ENCODE measurements at regions not wholly inside any gene's neighbourhood (a gene's known extent, or its start where the extent isn't known, plus 50 kb on each side); places are given as distances from the start of the nearest gene placed in this dataset.

- Mint-ChIP-seq H3K4me1 (ENCODE audit: low read depth) (no peaks in the 10 kb centered on the region), H3K36me3 (ENCODE audit: low read depth) (no peaks in the 10 kb centered on the region), H3K9me3 (no peaks in the 10 kb centered on the region), H3K27ac (no peak overlapping the region), H3K4me3 (no peak overlapping the region), H3K27me3 (peaks cover 23% of the 10 kb centered on the region)
- no peak for DNase-seq
Measured at GRCh38 chr22:47631571-47632102, 869.2 kb downstream of the TBC1D22A start.

GRCh38 chr22:47630741-47631534 is 868.5 kb downstream of the TBC1D22A start:
- Mint-ChIP-seq H3K27ac (no peak overlapping the region), H3K27me3 (peaks cover 18% of the 10 kb centered on the region), H3K9me3 (no peaks in the 10 kb centered on the region), H3K4me1 (ENCODE audit: low read depth) (no peaks in the 10 kb centered on the region), H3K4me3 (no peak overlapping the region), H3K36me3 (ENCODE audit: low read depth) (no peaks in the 10 kb centered on the region)
- DNase-seq: no peak

- H3K27me3 Mint-ChIP-seq: peaks cover 10% of the 10 kb centered on the region
- no peaks in the 10 kb centered on the region for H3K36me3 Mint-ChIP-seq (ENCODE audit: low read depth)
- no peak for DNase-seq
- no peaks in the 10 kb centered on the region for H3K4me1 Mint-ChIP-seq (ENCODE audit: low read depth)
- no peak overlapping the region for H3K4me3 Mint-ChIP-seq
- no peak overlapping the region for H3K27ac Mint-ChIP-seq
- H3K9me3 Mint-ChIP-seq: no peaks in the 10 kb centered on the region
Measured at GRCh38 chr22:47629791-47630655, 867.6 kb downstream of the TBC1D22A start.

- Mint-ChIP-seq H3K9me3 (no peaks in the 10 kb centered on the region), H3K27me3 (peaks cover 3% of the 10 kb centered on the region), H3K4me3 (no peak overlapping the region), H3K4me1 (ENCODE audit: low read depth) (no peaks in the 10 kb centered on the region), H3K36me3 (ENCODE audit: low read depth) (no peaks in the 10 kb centered on the region), H3K27ac (no peak overlapping the region)
- DNase-seq: no peak
Measured at GRCh38 chr22:47629273-47629711, 866.8 kb downstream of the TBC1D22A start.

- H3K4me1 Mint-ChIP-seq (ENCODE audit: low read depth): no peaks in the 10 kb centered on the region
- DNase-seq: no peak
- H3K4me3 Mint-ChIP-seq: no peak overlapping the region
- no peak overlapping the region for H3K27ac Mint-ChIP-seq
- no peaks in the 10 kb centered on the region for H3K36me3 Mint-ChIP-seq (ENCODE audit: low read depth)
- peaks cover 2% of the 10 kb centered on the region for H3K27me3 Mint-ChIP-seq
- H3K9me3 Mint-ChIP-seq: no peaks in the 10 kb centered on the region
Measured at GRCh38 chr22:47628477-47629272, 866.2 kb downstream of the TBC1D22A start.

GRCh38 chr22:47627556-47628253 is 865.3 kb downstream of the TBC1D22A start:
- Mint-ChIP-seq H3K27ac (no peak overlapping the region), H3K9me3 (no peaks in the 10 kb centered on the region), H3K4me3 (no peak overlapping the region), H3K36me3 (ENCODE audit: low read depth) (no peaks in the 10 kb centered on the region), H3K4me1 (ENCODE audit: low read depth) (no peaks in the 10 kb centered on the region), H3K27me3 (no peaks in the 10 kb centered on the region)
- no peak for DNase-seq

GRCh38 chr22:47626428-47627390 is 864.3 kb downstream of the TBC1D22A start:
- H3K36me3 Mint-ChIP-seq (ENCODE audit: low read depth): no peaks in the 10 kb centered on the region
- no peaks in the 10 kb centered on the region for H3K9me3 Mint-ChIP-seq
- no peak overlapping the region for H3K4me3 Mint-ChIP-seq
- peaks cover 5% of the 10 kb centered on the region for H3K27me3 Mint-ChIP-seq
- no peak for DNase-seq
- no peaks in the 10 kb centered on the region for H3K4me1 Mint-ChIP-seq (ENCODE audit: low read depth)
- no peak overlapping the region for H3K27ac Mint-ChIP-seq

GRCh38 chr22:47625531-47626427 is 863.3 kb downstream of the TBC1D22A start:
- Mint-ChIP-seq H3K4me3 (no peak overlapping the region), H3K27ac (no peak overlapping the region), H3K36me3 (ENCODE audit: low read depth) (no peaks in the 10 kb centered on the region), H3K27me3 (peaks cover 12% of the 10 kb centered on the region), H3K4me1 (ENCODE audit: low read depth) (no peaks in the 10 kb centered on the region), H3K9me3 (no peaks in the 10 kb centered on the region)
- DNase-seq: no peak

GRCh38 chr22:47625013-47625385 is 862.5 kb downstream of the TBC1D22A start:
- H3K4me1 Mint-ChIP-seq (ENCODE audit: low read depth): no peaks in the 10 kb centered on the region
- H3K4me3 Mint-ChIP-seq: no peak overlapping the region
- no peaks in the 10 kb centered on the region for H3K36me3 Mint-ChIP-seq (ENCODE audit: low read depth)
- no peaks in the 10 kb centered on the region for H3K9me3 Mint-ChIP-seq
- no peak for DNase-seq
- H3K27me3 Mint-ChIP-seq: peaks cover 15% of the 10 kb centered on the region
- no peak overlapping the region for H3K27ac Mint-ChIP-seq

- Mint-ChIP-seq H3K27ac (no peak overlapping the region), H3K36me3 (ENCODE audit: low read depth) (no peaks in the 10 kb centered on the region), H3K4me1 (ENCODE audit: low read depth) (no peaks in the 10 kb centered on the region), H3K9me3 (no peaks in the 10 kb centered on the region), H3K4me3 (no peak overlapping the region), H3K27me3 (peaks cover 15% of the 10 kb centered on the region)
- DNase-seq: no peak
Measured at GRCh38 chr22:47624252-47625012, 862.0 kb downstream of the TBC1D22A start.

- Mint-ChIP-seq H3K36me3 (ENCODE audit: low read depth) (no peaks in the 10 kb centered on the region), H3K9me3 (no peaks in the 10 kb centered on the region), H3K27me3 (peaks cover 15% of the 10 kb centered on the region), H3K27ac (no peak overlapping the region), H3K4me1 (ENCODE audit: low read depth) (no peaks in the 10 kb centered on the region), H3K4me3 (no peak overlapping the region)
- no peak for DNase-seq
Measured at GRCh38 chr22:47623763-47624148, 861.3 kb downstream of the TBC1D22A start.

All from activated T-cell treated with anti-CD3 and anti-CD28 coated beads, Interleukin-2, amount 50 U/mL, for 24 hours (primary cell).